K562 (cell line): ENCODE measurements at regions not wholly inside any gene's neighbourhood (a gene's known extent, or its start where the extent isn't known, plus 50 kb on each side); places are given as distances from the start of the nearest gene placed in this dataset.

Source experiments
- ATAC-seq: fragments of 200-7000 bp; cut with Tn5 transposase; 3 replicates; pipeline ENCODE4 v1.9.1; 2020; ENCODE audit warnings: moderate library complexity
- BruUV-seq: library from RNA; stranded (reverse); fragments of 400-500 nt; replicated peaks from 2 replicates; lab custom pipeline; 2021; lab: Mats Ljungman, UMichigan
- CTCF ChIA-PET: fragments of 300-600 bp; formaldehyde crosslinking; extraction: SDS; loops from one replicate; lab custom pipeline; 2021; ENCODE audit warnings: low intra/inter-chr PET ratio; lab: Yijun Ruan, JAX
- POLR2A ChIA-PET: fragments of 300-600, 350-650 bp; sonication (Branson Sonifier 250); formaldehyde crosslinking; extraction: SDS; loops from one replicate; lab custom pipeline; 2021; ENCODE audit warnings: antibody characterized with exemption, inconsistent platforms; lab: Yijun Ruan, JAX
- DNase-seq, 4 experiments: peaks; one replicate each; pipeline versions ENCODE4 v3.0.0 to v3.0.0-alpha.2; 2011 to 2018; ENCODE audit warnings: low spot score in 3 of 4, mixed read lengths in 3 of 4; ENCODE audit errors: extremely low read depth in 1 of 4
- FAIRE-seq: peaks from 2 replicates; lab custom pipeline; 2011; peaks lifted over from hg19 to GRCh38; lab: Jason Lieb, UNC
- H2AFZ ChIP-seq: 2 replicates; pipeline ENCODE4 v1.6.0; 2011; ENCODE audit warnings: low read depth, low read length, control low read depth, inconsistent platforms
- H3K27ac ChIP-seq: fragments of 200-600 bp; 3 replicates; pipeline ENCODE4 v1.8.0; 2011; ENCODE audit warnings: low read depth, mild to moderate bottlenecking, control low read depth, inconsistent platforms, low read length, moderate library complexity, mixed read lengths; ENCODE audit errors: extremely low read depth
- H3K27me3 ChIP-seq, 2 experiments: fragments of 300-600 bp in 1 of 2; 2 replicates in 1 of 2; 3 replicates in 1 of 2; pipeline versions ENCODE4 v1.6.0 to v1.8.0; 2011; ENCODE audit warnings: inconsistent platforms in 2 of 2, low read length in 2 of 2, mild to moderate bottlenecking in 1 of 2, mixed read lengths in 1 of 2, moderate library complexity in 1 of 2; ENCODE audit not compliant: control insufficient read depth in 2 of 2, insufficient read depth in 2 of 2
- H3K36me3 ChIP-seq: fragments of 300-600 bp; 3 replicates; pipeline ENCODE4 v1.8.0; 2011; ENCODE audit warnings: mild to moderate bottlenecking, low read length, inconsistent platforms; ENCODE audit not compliant: control insufficient read depth, insufficient read depth
- H3K4me1 ChIP-seq, 2 experiments: fragments of 200-600 bp in 1 of 2; replicated peaks in 1 of 2; 2 replicates in 1 of 2; 3 replicates in 1 of 2; pipeline versions ENCODE4 v1.5.1 to v1.8.0; 2011; ENCODE audit warnings: inconsistent platforms in 2 of 2, low read length in 2 of 2, mild to moderate bottlenecking in 1 of 2, mixed read lengths in 1 of 2, moderate library complexity in 1 of 2; ENCODE audit not compliant: control insufficient read depth in 2 of 2, insufficient read depth in 2 of 2
- H3K4me2 ChIP-seq: 2 replicates; pipeline ENCODE4 v1.6.1; 2011; ENCODE audit warnings: low read length, control low read depth, inconsistent platforms, mixed read lengths; ENCODE audit not compliant: insufficient read depth
- H3K4me3 ChIP-seq: fragments of 200-600 bp; sonication (generic), shearing (Covaris generic); 2 replicates; pipeline ENCODE4 v1.5.1; 2016; ENCODE audit warnings: control low read depth, inconsistent platforms
- H3K79me2 ChIP-seq: fragments of 200-600 bp; 3 replicates; pipeline ENCODE4 v1.8.0; 2011; ENCODE audit warnings: low read length, inconsistent platforms; ENCODE audit not compliant: control insufficient read depth, insufficient read depth
- H3K9ac ChIP-seq, 2 experiments: 2 replicates each; pipeline versions ENCODE4 v1.6.0 to v1.6.1; 2011; ENCODE audit warnings: low read depth in 2 of 2, low read length in 2 of 2, control low read depth in 1 of 2, inconsistent platforms in 1 of 2, mild to moderate bottlenecking in 1 of 2, mixed read lengths in 1 of 2; ENCODE audit not compliant: insufficient read depth in 1 of 2
- H3K9me1 ChIP-seq: one replicate; pipeline ENCODE4 v1.6.0; 2011; ENCODE audit warnings: inconsistent platforms, mild to moderate bottlenecking, low read length, moderate library complexity; ENCODE audit not compliant: control insufficient read depth, insufficient read depth
- H3K9me3 ChIP-seq: replicated peaks from 2 replicates; pipeline ENCODE4 v1.5.1; 2011; ENCODE audit warnings: low read depth, low read length, inconsistent platforms; ENCODE audit not compliant: control insufficient read depth, insufficient read depth
- H4K20me1 ChIP-seq: replicated peaks from 2 replicates; pipeline ENCODE4 v1.6.1; 2011; ENCODE audit warnings: low read length, inconsistent platforms, mixed read lengths; ENCODE audit not compliant: control insufficient read depth, insufficient read depth
- ARHGAP35 ChIP-seq: fragments of 450-650 bp; IDR thresholded peaks from 2 replicates; pipeline ENCODE4 v1.6.1; 2018; ENCODE audit not compliant: partially characterized antibody
- ARID1B ChIP-seq: fragments of 450-650 bp; IDR thresholded peaks from 2 replicates; pipeline ENCODE4 v1.6.1; 2016; ENCODE audit warnings: antibody characterized with exemption, mild to moderate bottlenecking, inconsistent platforms
- ARNT ChIP-seq, 2 experiments: fragments of 450-650 bp; IDR thresholded peaks; 2 replicates each; pipeline ENCODE4 v1.6.1; 2016; ENCODE audit warnings: mild to moderate bottlenecking in 1 of 2
- BMI1 ChIP-seq: fragments of 150-350 bp; IDR thresholded peaks from 2 replicates; pipeline ENCODE4 v1.6.1; 2014; ENCODE audit warnings: low read length
- CBX2 ChIP-seq: fragments of 200-600 bp; sonication (generic); IDR thresholded peaks from one replicate; pipeline ENCODE4 v1.6.1; 2012; ENCODE audit warnings: mild to moderate bottlenecking, low read length, inconsistent platforms; ENCODE audit not compliant: insufficient read depth, poor library complexity, severe bottlenecking
- E2F6 ChIP-seq, 2 experiments: IDR thresholded peaks; 2 replicates each; pipeline ENCODE4 v1.6.1; 2011; ENCODE audit warnings: borderline replicate concordance in 1 of 2, control low read depth in 1 of 2, low read depth in 1 of 2, low read length in 1 of 2, mild to moderate bottlenecking in 1 of 2, mixed read lengths in 1 of 2, moderate library complexity in 1 of 2; ENCODE audit not compliant: insufficient read depth in 1 of 2, insufficient read length in 1 of 2, poor library complexity in 1 of 2, severe bottlenecking in 1 of 2; ENCODE audit errors: extremely low read depth in 1 of 2
- GMEB1 ChIP-seq: fragments of 250-450 bp; sonication (Bioruptor Pico); IDR thresholded peaks from 2 replicates; pipeline ENCODE4 v1.4.0; 2020; ENCODE audit warnings: mild to moderate bottlenecking
- HDAC6 ChIP-seq: IDR thresholded peaks from 2 replicates; pipeline ENCODE4 v1.6.1; 2012; ENCODE audit warnings: low read depth, mild to moderate bottlenecking, control low read depth, inconsistent platforms, low read length, moderate library complexity
- HNRNPLL ChIP-seq: fragments of 200-400 bp; formaldehyde crosslinking; IDR thresholded peaks from 2 replicates; pipeline ENCODE4 v1.6.1; 2017; ENCODE audit warnings: low read length, low read depth, mild to moderate bottlenecking; ENCODE audit not compliant: poor library complexity, severe bottlenecking
- NR1H2 ChIP-seq: sonication (generic); formaldehyde crosslinking; IDR thresholded peaks from 2 replicates; pipeline ENCODE4 v1.4.0; 2020; ENCODE audit warnings: mild to moderate bottlenecking, missing genetic modification reagents
- NR2F6 ChIP-seq: fragments of 450-650 bp; formaldehyde crosslinking; IDR thresholded peaks from 2 replicates; pipeline ENCODE4 v1.4.0; 2020; ENCODE audit warnings: mild to moderate bottlenecking
- PHF8 ChIP-seq: fragments of 200-600 bp; sonication (generic); IDR thresholded peaks from 2 replicates; pipeline ENCODE4 v1.6.1; 2012; ENCODE audit warnings: mixed run types, mild to moderate bottlenecking, inconsistent platforms, low read length, moderate library complexity, borderline replicate concordance
- ZBTB49 ChIP-seq: sonication (generic); formaldehyde crosslinking; IDR thresholded peaks from 2 replicates; pipeline ENCODE4 v1.8.0; 2022; ENCODE audit warnings: missing genetic modification reagents, mild to moderate bottlenecking, borderline replicate concordance
- ZBTB9 ChIP-seq: fragments of 450-650 bp; formaldehyde crosslinking; IDR thresholded peaks from 2 replicates; pipeline ENCODE4 v1.4.0; 2020; ENCODE audit warnings: mild to moderate bottlenecking, moderate library complexity
- ZNF282 ChIP-seq: sonication (generic); formaldehyde crosslinking; IDR thresholded peaks from 2 replicates; pipeline ENCODE4 v1.8.1; 2023; ENCODE audit warnings: missing genetic modification reagents
- ZNF3 ChIP-seq: fragments of 250-450 bp; sonication (Bioruptor Pico); IDR thresholded peaks from 2 replicates; pipeline ENCODE4 v1.5.0; 2021; ENCODE audit warnings: mild to moderate bottlenecking, moderate library complexity
- ZNF347 ChIP-seq: fragments of 450-650 bp; formaldehyde crosslinking; IDR thresholded peaks from 2 replicates; pipeline ENCODE4 v1.4.0; 2020; ENCODE audit warnings: low read depth, mild to moderate bottlenecking, moderate library complexity
- ZNF583 ChIP-seq: fragments of 250-450 bp; sonication (Bioruptor Pico); IDR thresholded peaks from 2 replicates; pipeline ENCODE4 v1.4.0; 2020
- WGBS: fragments of 100-300 bp; shearing (Covaris generic); methylation state at CpG from one replicate; pipeline ENCODE4 v1.1.6; 2016; ENCODE audit warnings: low coverage, mixed read lengths; ENCODE audit not compliant: insufficient coverage; ENCODE audit errors: missing lambda C conversion rate; 5-methylcytosine and 5-hydroxymethylcytosine counted together
- in situ Hi-C: fragments of 300-500 bp; cut with MboI; formaldehyde crosslinking; loops from 4 replicates; pipeline ENCODE4 v1.15.0; 2018; ENCODE audit warnings: inconsistent platforms, mixed read lengths
- intact Hi-C: fragments of 100-400 bp; cut with micrococcal nuclease; formaldehyde crosslinking; loops from 2 replicates; pipeline ENCODE4 v1.14.2; 2022

GRCh38 chr5:166719991-166720390, 1571.5 kb upstream of the WWC1 start:
- no TSS peak for BruUV-seq
- intact Hi-C loops, result no loop called here
- H3K4me2 ChIP-seq, result no peak overlapping the region
- H3K9ac ChIP-seq, result no peak overlapping the region
- no peaks in the 10 kb centered on the region for H3K4me1 ChIP-seq
- no peaks in the 10 kb centered on the region for H3K9me1 ChIP-seq
- no peak for DNase-seq
- H3K79me2 ChIP-seq, result no peaks in the 10 kb centered on the region
- no peaks in the 10 kb centered on the region for H3K36me3 ChIP-seq
- no peak for FAIRE-seq
- in situ Hi-C loops, result no loop called here
- ChIA-PET CTCF (no interaction called here), POLR2A (no interaction called here)
- no peaks in the 10 kb centered on the region for H3K9me3 ChIP-seq
- ATAC-seq, result no peak
- no peak overlapping the region for H2AFZ ChIP-seq
- 0% methylated on average over 2 of the region's 2 CpGs for WGBS
- no peaks in the 10 kb centered on the region for H3K27me3 ChIP-seq
- no peak overlapping the region for H3K4me3 ChIP-seq
- no peak overlapping the region for H3K27ac ChIP-seq
- H4K20me1 ChIP-seq, result no peaks in the 10 kb centered on the region
- TF ChIP-seq PHF8 (no peak), ZBTB9 (CRISPR knock-in tag) (no peak), HDAC6 (no peak), ZNF583 (no peak), GMEB1 (CRISPR knock-in tag) (no peak), CBX2 (no peak), ARNT (IDR thresholded peaks at IDR 0.05) (no peak), ZNF282 (no peak), ZNF347 (CRISPR knock-in tag) (no peak), ZBTB49 (CRISPR knock-in tag) (no peak), HNRNPLL (no peak), ZNF3 (CRISPR knock-in tag) (no peak), NR2F6 (CRISPR knock-in tag) (no peak), E2F6 (IDR thresholded peaks at IDR 0.05; ENCODE audit: borderline replicate concordance in 1 of 2, extremely low read depth in 1 of 2, insufficient read depth in 1 of 2, insufficient read length in 1 of 2, low read depth in 1 of 2, low read length in 1 of 2, poor library complexity in 1 of 2, severe bottlenecking in 1 of 2) (no peak), BMI1 (no peak), ARHGAP35 (no peak), ARID1B (no peak), NR1H2 (CRISPR knock-in tag) (no peak)
